Epithelial cell of proximal tubule (primary cell): ENCODE measurements at regions not wholly inside any gene's neighbourhood (a gene's known extent, or its start where the extent isn't known, plus 50 kb on each side); places are given as distances from the start of the nearest gene placed in this dataset.

ENCODE experiments used
- DNase-seq: peaks from one replicate; pipeline ENCODE4 v3.0.0-alpha.2; 2011; ENCODE audit warnings: low read depth
- H3K4me3 ChIP-seq: 2 replicates; pipeline ENCODE4 v1.5.1; 2011; ENCODE audit warnings: low read depth, mild to moderate bottlenecking, low read length
- TF ChIP-seq, protein P1 (sequence below): conservative IDR thresholded peaks from 2 replicates; pipeline ENCODE4 v1.5.1; 2012; ENCODE audit warnings: low read depth, mild to moderate bottlenecking, low read length

DNA sequence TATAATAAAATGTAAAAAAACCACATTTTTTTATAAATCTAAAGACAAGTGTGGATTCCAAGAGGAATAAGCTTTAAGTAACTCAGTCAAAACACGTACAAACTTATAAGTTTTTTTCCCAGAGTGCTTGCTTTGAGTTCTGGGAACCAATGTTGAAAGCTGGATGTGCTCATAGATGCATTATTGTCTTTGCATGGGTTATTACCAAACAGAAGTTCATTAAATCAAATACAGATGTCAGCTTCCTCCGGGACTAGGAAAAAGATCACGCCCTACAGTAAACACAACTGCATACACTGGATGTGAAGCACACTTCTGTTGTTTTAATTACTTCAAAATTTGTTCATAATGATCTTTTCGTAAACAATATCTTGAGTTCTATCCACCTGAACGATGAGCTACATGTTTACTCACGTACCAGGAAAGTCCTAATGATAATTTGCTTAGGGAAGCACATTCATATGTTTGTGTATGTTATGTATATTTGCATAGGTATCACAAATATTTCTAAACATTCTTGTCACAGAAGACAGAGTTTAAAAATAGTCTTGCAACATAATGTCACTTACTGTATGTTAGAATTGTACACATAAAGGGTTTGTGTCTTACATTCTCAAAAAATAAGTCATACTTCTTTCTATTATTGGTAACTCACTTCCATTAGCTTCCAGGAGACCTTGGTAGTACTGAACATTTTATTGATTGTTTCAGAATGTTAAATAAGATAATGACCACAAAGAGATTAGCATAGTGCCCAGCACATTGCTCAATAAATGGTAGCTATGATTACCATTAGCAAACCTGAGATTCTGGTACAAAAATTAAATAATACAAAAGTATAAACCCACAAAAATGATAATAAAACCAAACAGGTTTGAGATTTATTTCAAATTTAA, 427.4 kb downstream of the CETN3 start:
- H3K4me3 ChIP-seq: no peak overlapping the region
- TF ChIP-seq, protein P1, sequence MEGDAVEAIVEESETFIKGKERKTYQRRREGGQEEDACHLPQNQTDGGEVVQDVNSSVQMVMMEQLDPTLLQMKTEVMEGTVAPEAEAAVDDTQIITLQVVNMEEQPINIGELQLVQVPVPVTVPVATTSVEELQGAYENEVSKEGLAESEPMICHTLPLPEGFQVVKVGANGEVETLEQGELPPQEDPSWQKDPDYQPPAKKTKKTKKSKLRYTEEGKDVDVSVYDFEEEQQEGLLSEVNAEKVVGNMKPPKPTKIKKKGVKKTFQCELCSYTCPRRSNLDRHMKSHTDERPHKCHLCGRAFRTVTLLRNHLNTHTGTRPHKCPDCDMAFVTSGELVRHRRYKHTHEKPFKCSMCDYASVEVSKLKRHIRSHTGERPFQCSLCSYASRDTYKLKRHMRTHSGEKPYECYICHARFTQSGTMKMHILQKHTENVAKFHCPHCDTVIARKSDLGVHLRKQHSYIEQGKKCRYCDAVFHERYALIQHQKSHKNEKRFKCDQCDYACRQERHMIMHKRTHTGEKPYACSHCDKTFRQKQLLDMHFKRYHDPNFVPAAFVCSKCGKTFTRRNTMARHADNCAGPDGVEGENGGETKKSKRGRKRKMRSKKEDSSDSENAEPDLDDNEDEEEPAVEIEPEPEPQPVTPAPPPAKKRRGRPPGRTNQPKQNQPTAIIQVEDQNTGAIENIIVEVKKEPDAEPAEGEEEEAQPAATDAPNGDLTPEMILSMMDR: no peak
- DNase-seq: no peak

DNA sequence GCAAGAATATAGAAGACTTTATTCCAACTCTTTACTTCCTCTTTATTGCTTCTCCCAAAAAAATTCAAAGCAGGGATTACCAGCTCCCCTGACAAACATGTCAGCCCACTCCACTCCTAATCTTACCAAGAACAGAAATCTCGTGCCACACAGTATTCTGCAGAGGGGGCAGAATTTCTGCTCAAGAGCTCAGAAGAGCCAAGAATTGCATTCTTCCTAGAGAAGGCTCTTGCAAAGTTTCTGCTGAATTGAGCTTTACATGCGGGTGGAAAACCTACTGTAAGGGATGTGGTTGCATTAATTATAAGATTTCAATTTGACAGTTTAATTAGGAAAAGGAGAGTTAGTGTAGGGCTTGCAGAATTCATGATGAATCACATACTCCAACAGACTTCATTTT, 428.5 kb downstream of the CETN3 start:
- TF ChIP-seq, protein P1: no peak
- DNase-seq: no peak
- no peak overlapping the region for H3K4me3 ChIP-seq

DNA sequence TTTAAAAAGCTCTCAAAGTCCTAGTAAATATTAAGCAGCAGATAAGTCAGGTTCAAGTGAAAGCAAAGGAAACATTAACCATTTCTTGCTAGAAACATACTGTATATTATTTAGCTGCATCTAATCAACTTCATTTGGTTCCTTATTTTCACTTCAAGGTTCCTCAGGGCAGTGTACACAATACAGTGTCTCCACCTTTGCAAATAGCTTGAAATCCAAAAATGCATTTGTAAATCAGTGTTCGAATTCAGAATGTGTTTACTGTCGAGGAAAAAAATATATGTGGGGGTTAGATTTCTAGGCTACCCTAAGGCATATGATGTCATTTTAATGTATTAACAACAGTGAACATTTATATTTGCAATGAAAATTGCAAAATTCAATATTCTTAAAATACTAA, 436.0 kb downstream of the CETN3 start:
- DNase-seq: no peak
- H3K4me3 ChIP-seq: no peak overlapping the region
- TF ChIP-seq, protein P1: no peak

DNA sequence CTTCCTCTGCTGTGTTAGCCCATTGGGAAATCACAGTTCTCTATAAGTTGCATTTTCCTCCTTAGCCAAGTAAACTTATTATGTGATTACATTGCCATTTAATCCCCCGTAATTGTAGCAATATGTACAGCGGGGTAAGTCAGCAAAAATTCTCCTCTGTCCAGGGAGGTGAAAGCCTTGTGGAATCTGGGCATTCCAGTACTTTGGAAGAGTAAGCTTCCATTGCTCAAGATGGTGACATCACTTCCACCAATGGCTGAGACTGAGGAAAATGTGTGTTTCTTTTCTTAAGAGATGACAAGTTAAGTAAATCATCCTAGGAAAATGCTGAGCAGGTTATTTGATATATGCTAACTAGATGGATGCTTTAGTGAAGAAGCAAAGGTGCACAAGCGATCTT, 436.7 kb downstream of the CETN3 start:
- no peak overlapping the region for H3K4me3 ChIP-seq
- TF ChIP-seq, protein P1: no peak
- no peak for DNase-seq

DNA sequence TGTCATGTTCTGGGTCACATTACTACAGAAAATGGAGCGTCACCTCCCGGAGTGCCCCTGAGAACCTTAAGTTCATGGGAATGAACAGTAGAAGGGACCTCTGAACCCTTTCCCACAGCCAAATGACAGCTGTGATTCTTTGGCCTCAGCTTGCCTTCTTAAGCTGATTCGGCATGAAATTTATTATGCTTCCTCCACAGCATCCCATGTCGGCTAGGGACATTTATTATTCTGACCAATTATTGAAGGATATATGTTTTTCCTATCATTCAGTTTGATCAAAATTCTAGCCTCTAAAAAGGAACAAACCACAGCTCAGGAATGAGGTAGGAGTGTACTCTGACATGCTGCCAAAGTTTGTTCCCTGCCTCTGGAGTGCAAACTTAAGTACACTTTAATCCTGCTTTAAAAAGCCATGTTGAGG, 440.6 kb downstream of the CETN3 start:
- TF ChIP-seq, protein P1: no peak
- H3K4me3 ChIP-seq: no peak overlapping the region
- DNase-seq: no peak

DNA sequence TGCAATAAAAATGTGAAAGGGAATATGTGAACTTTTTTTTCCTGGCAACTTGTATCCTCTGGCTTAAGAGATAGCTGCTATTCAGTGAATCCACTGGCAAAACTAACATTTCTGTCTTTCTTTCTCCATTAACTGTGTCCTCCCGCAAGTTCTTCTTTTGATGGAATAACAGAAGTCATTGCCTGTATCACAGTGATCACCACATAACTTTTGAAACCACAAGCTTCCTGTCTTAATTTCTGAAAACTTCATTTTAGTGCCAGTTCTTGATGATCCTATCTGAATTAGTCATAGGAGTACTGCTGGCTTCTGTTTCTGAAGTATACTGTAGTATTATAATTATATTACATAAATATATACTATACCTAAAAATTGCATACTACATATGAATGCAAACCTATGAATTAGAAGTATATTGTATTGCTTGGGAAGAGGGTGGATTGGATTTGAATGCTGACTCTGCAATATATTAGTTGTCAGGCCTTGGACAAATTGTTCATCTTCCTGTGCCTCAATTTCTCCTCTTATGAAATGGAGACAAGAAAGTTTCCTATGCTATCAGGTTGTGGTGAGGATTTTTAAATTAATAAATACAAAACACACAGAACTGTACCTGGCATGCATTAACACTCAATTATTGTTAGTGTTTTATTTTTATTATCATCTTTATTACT, 441.6 kb downstream of the CETN3 start:
- no peak for DNase-seq
- H3K4me3 ChIP-seq: no peak overlapping the region
- TF ChIP-seq, protein P1: no peak
